AG20443 (cell line): ENCODE measurements at regions not wholly inside any gene's neighbourhood (a gene's known extent, or its start where the extent isn't known, plus 50 kb on each side); places are given as distances from the start of the nearest gene placed in this dataset.

Experiments used
- DNase-seq: peaks from one replicate; pipeline ENCODE4 v3.0.0; 2012; ENCODE audit warnings: low spot score, mixed read lengths

DNA sequence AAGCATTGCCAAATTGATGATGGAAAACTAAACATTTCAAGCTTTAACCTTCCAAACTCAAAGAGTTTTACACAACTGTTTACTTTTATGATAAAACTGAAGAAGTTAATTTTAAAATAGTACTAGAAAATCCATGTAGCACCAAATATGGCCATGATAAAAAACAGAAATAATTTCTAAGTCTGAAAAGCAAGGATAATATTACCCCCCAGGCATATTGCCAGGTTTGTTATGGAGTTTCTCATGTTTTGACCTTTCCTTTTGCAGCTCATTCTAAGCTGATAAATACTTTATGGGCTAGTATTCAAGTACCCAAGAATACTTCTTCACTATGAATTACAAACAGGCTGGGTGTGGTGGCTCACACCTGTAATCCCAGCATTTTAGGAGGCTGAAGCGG is 209.9 kb upstream of the ZFP64 start:
- no peak for DNase-seq

DNA sequence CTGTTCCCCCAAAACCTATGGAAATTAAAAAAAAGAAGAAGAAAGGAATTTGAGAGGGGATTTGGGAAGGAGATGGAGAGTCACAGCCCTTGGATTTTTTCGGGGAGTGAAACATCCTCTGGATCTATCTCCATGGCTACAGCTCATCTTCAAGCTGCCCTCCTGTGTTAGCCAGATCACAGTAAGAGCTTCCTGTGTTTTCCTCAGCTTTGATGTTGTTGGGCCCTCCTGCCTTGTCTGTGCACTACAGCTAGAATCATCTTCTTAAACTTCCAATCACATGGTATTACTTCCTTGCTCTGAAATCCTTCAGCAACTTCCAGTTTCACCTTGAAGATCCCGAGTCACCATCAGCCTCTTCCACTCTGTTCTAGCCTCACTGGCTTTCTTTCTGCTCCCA is 207.8 kb upstream of the ZFP64 start:
- no peak for DNase-seq

DNA sequence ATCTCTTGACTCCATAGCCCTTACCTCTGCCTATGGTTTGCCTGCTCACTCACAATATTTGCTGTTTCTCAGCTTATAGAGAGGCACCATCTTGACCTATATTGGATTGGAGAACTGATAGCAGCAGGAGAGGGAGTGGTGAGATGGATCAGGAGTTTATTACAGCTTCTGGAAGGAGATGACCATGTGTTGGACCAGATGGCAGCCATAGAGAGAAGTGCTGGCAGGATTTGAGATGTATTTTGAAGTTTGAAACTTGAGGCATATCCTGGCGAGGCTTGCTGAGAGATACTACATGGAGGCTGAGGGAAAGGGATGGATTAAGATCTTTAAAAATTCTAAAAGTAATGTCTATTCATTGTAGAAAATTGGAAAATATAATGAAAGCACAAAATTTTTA is 198.0 kb upstream of the ZFP64 start:
- no peak for DNase-seq

DNA sequence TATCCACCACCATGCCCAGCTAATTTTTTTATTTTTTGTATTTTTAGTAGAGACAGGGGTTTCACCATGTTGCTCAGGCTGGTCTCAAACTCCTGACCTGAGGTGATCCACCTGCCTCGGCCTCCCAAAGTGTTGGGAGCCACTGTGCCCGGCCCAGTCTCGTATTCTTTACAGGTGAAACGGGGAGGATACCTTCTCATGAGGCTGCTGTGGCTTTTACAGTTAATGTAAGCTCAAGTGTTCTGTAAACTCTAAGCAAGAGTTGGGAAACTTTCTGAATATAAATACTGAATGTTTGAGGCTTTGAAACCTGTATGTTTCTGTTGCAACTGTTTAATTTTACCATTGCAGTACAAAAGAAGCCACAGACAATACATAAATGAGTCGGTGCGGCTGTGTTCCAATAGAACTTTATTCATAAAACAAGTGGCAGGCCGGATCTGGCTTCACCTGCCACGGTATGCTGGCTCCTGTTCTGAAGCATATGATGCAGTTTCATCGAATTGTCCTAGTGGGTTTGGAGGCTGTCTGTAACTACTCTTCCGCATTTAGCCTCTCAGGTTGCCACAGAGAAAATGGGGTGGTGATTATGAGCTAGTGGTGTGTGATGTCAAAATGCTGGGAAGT is 192.5 kb upstream of the ZFP64 start:
- no peak for DNase-seq

DNA sequence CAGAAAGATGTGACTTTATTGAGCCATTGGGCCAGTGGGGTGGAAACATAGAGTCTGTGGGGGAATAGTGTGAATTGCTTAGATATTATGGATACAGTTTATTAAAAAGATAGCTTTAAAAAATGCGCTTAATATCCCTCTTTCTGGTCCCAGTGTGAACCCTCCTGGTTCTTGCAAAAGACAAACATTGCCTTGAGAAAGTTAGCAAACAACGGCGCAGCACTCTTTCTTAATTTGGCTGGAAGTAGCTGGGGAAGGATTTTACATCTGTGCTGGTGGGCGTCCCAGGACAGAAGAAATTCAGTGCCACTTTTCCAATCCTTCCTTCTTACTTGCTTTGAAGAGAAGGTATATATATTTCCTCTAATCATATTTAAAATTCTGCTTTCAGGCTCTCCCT is 191.4 kb upstream of the ZFP64 start:
- DNase-seq, result no peak

DNA sequence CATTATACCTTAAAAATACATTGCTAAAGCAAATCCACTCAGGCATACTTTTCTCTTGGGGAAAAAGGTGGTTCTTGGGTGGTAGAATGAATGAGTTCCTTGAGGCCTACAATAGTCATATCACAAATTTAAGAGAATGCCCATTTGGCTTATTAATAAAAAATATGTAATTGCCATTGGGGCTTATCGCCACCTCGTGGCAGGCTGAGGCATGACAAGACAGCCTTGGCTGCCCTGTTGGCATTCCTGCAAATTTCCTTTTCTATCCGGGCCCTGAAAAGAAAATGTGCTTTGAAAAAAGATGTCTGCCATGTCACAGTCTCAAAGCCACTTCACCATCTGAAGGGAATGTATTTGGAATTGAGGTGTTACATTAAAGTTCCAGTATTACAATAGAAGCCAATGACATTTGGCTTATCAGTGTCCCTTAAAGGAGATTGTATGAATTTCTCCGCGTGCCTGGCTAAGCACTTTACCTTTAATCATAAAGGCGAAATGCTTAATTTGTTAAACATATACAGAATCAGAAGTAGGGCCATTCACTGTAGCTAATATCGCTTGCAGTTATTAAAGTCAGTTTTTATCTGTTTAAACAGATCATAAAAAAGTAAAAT is 188.3 kb upstream of the ZFP64 start:
- DNase-seq, result peak; percentile 69

DNA sequence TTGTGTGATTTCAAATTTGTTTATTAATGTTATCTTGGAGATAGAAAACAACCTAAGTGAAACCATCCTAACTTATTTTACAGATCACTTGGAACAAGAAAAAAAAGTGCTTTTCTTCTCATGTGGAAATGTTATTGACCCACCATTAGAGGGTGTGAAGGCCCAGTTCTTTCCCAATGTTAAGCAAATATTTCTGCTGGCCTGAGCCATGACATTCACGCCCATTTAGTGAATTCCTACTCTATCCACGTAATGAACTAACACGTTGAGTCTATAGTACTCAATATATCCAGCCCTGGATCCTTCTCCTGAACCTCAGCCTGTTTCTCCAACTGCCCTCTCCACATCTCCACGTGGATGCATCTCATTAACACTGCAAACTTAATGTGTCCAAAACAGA is 180.6 kb upstream of the ZFP64 start:
- DNase-seq, result peak; percentile 29

DNA sequence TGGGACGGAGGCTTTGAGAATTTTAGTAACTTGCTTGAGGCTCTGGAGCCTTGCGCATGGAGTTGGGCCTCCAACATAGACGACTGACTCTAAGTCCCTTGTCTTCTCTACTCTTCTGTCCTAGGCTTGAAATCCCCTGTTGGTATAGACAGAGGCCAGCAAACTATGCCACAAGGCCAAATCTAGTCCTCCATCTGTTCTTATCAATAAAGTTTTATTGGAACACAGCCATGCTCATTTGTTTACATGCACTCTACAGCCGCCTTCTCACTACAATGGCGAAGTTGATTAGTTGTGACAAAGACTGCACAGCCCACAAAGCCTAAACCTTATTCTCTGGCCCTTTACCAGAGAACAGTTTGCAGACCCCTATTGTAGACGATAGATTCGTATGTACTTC is 174.1 kb upstream of the ZFP64 start:
- DNase-seq, result no peak

DNA sequence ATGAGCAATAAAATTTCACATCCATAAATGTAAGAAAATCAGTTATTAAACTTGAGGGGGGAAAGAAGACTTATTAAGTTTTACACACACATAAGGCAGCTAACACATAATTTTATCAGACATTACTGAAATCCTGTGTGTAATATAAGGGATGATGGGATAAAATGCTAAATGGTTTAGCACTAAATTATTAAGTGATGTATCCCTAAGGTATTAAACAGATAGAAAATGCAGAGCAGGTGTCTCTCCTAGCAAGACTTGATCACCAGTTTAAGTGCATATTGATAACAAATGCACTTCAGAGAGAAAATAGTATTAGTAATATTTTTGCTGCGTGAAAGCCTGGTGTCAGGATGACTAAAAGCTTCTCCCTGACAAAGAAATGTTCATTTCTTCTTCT is 172.8 kb upstream of the ZFP64 start:
- no peak for DNase-seq

DNA sequence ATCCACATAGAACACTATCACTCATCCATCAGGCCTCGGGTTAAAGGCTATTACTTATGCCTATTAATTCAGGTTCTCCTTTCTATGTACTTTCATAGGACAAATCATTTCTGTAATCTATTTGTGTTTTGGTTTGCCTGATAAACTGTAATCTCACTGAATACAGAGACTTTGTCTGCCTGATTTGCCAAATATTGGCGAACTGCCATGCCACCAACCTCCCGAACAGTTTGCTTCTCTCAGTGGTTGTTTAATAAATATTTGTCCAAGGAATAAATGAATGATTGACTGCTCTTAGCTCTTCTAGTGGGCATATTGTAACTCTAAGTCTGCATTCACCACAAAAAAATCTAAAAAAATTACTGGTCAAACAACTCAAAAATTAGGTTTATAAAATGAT is 170.1 kb upstream of the ZFP64 start:
- DNase-seq, result no peak

DNA sequence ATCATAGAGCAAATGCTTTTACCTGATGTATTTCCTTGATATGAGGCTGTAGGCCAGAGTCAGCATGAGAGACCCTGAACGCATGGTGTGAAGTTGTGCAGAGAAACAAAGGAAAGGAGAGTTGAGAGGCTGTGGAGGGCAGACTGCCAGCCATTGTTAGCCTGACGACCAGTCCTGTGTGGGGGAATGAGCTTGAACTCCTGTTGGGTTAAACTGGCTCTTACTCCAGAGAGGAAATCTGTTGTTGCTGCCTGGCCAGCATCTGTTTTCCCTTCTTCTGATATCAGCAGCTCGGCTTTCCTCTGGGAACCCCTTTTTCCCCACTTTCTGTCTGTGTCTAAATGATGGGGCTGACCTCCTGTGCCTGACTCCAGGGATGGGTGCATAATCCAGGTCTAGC is 158.2 kb upstream of the ZFP64 start:
- no peak for DNase-seq

DNA sequence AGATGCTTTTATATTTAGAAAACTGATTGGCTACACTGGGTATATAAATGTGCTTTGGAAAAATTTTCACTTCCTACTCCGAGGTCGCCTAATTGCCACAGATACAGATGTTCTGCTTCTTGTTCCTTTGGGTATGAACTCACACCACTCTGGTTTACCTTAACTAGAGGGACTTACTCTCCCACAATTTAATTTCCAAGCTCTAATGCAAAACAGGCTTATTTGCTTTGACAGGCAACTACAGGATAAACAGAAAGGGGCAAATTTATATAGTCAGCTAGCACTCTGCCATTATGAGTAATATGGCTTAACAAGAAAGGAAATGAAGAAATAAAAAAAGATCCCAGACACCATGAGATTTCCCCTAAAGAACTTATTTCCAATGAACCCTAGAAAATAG is 156.9 kb upstream of the ZFP64 start:
- DNase-seq, result no peak

DNA sequence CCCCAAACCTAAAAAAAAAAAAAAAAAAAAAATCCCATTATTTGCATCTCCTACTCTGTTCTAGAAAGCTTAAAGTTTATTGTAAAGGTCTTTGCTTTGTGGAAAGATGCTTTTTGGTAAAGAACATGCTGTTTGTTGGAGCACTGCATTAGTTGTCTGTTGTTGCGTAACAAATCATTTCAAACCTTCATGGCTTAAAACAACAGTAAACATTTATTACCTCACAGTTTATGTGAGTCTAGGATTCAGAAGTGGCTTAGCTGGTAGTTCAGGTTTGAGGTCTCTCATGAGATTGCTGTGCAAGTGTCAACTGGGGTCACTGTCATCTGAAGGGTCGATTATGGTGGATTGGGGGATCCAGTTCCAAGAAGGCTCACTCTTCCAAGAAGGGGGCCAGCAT is 155.2 kb upstream of the ZFP64 start:
- DNase-seq, result no peak

DNA sequence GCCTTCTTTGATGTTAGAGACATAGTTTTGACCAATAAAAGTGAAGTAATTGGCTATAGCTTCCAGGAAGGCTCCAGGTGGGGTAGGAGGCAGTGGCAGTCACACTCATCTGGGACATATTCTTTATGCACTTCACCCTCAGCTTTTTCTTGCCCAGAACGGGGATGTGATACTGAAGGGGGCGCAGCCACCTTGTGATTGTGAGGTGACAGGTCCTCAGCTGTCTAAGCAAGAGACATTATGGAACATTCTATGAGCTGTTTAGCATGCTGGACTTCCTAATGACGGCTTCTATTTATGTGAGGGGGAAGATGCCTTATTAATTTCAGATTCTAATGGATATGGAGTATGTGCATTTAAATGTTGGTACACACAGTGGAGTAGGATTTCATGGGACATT is 151.3 kb upstream of the ZFP64 start:
- DNase-seq, result no peak

DNA sequence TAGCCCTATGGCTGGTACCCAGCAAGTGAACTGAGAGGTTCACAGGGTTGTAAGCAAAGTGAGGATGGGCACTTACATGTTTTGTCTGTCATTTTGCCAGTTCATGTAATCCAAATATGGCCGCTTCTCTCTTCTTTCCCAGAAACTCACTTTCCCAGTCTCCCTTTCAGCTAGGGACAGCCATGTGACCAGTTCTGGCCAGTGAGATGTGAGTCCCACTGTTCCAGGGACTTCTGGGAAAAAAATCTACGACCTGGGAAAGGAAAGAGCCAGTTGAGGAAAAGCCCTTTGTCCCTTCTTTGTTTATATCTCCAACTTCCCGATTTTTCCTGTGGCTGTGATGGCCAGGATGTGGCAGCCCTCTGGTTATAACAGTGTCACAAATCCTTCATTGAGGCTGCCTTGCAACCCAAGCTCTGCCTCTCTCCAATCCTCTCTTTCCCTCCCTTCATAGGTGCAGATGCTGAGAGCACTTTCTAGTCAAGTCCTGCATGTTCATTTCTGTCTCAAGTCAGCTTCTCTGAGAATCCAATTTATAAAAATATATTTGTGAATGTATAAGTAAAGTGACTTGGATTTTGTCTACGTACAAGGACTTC is 148.6 kb upstream of the ZFP64 start:
- no peak for DNase-seq

DNA sequence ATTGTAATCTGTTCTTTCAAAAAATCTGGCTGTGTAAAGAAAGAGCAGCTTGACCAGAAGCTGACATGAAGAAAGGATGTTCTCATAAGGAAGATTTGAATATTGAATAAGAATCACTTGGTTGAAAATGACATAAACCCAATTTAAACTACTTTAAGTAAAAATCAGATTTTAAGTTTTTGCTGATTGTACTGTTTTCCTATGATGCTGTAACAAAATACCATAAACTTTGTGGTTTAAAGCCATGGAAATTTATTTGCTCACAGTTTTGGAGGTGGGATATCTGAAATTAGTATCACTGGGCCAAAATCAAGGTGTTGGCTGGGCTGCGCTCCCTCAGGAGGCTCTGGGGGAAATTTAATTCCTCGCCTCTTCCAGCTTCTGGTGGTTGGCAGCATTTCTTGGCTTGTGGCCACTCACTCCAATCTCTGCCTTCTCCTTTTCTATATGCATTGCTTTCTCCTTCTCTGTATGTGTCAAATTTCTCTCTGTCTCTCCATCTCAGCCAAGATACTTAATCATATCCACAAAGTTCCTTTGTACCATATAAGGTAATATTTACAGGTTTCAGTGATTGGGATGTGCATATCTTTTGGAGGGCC is 141.2 kb upstream of the ZFP64 start:
- no peak for DNase-seq

DNA sequence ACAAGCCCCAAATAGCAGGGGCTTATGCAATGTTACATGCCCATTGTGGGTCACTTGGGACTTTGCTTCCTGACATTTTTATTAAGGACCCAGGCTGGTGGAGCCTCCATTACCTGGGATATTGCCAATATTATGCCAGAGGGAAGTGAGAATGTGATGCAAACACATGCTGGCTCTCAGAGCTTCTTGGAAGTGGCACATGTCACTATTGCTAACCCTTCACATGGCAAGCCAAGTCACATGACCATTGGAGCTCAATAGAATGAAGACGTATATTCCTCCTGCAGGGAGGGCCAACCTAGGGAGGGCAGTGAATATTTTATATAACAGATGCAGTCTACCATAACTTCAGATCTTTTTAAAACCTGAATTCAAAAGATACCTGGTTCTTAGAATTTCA is 140.7 kb upstream of the ZFP64 start:
- no peak for DNase-seq

DNA sequence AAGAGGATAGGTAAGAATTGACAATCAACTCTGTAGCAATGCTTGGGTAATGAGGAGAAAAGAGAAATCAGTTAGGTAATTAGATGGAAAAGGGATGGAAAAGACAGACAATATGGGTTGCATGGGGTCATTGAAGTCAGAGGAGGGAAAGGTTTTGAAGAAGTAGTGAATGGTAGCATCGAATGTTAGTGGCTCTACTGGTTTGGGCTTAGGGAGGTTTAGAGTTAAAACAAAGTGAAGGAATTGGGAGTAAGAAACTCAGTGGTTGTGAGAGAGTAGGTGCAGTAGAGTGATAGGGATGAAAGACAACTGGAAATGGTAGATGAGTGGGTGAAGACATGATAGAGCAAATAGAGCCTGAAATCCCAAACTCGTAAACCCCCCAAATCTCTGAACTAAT is 140.1 kb upstream of the ZFP64 start:
- DNase-seq, result no peak

DNA sequence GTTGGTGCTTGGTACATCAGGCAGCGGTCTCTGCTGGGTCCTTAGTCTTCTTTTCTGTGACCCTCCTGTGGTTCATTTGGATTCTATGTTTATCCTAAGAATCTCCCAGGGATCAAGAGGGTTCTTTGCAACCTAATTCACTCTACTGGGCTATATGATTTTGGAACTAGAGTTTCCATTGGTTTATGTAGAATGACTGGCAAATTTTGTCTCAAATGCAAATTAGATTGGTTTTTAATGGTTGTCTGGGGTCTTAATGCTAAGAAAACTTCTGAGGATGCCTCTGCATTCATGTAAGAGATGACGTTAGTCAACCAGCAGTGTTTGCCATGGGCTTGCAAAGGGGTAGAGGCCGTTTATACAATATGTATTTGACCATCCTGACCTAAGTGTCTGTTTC is 129.8 kb upstream of the ZFP64 start:
- no peak for DNase-seq

DNA sequence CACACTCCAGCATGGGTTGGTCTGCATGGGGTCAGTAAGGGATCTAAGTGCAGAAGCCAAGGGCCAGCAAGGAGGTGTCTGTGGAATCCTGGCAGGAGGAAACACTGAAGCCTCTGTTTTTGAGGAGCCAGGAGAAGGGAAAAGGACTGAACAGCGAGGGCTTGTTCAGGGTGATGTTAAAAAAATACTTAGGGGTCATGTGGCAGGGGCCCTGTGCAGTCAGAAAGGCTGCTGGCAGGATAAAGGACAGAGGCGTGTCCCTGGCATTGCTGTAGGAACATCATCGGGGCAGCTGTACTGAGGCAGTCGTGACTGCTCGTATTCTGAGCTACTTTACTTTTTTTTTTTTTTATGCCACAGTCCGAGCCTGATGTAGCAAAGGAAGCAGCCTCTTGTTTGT is 127.1 kb upstream of the ZFP64 start:
- peak; percentile 27 for DNase-seq

DNA sequence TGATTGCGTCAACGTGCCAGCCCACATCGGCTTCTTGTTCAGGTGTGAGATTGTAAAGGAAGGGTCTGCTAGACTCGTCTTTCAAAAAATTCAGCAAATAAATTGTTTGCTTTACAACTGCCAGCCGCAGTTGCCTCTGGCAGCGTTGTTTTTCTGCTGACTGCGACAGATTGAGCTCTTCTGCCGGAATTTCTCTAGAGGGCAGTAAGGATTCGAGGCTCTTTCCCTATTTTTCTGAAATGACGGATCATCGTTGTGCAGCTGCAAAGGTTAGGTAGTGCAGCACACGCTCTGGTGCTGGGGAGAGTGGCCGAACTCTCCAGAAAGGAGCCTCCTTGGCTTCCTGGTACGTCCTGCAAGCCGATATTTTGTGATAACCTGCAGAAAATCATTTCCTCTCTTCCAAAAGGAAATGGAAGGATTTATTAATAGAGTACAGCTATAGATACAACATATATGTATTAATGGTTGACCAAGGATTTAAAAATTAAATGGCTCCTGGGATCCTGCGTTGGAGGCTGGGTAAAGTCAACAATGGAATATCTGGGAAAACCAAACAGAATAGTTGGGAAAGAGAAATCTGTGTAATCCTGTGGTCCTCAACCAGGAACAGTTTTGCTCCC is 121.9 kb upstream of the ZFP64 start:
- peak; percentile 82 for DNase-seq

DNA sequence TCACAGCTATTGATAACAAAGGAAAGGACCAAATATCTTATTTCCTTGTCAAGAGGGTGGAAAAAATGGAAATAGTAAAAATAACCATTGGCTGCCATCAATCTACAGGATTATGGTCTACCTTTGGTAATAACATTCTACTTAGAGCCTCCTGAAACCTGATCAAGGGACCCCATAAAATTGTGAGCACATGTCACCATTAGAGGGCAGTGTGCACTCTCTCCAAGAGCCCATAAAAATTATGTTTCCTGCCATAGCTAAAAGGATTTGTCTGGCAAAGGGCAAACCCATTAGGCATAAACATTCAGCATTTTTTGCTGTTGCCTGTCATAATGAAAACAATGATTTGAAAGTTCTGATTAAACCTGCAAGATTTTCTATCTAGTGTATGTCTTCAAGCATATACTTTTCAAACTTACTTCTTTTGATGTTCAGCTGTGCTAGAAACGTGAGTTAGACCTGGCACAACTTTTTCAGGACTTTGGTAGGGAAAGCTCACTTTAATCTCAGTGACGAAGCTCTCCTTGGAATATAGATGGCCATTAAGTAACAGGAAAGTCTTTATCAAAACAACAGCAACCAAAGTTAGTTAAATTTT is 120.7 kb upstream of the ZFP64 start:
- DNase-seq, result peak; percentile 75
